ENCODE measurements at regions not wholly inside any gene's neighbourhood (a gene's known extent, or its start where the extent isn't known, plus 50 kb on each side); places are given as distances from the start of the nearest gene placed in this dataset.
"Not testable (repeated sequence)": the region's sequence is repeated elsewhere in the genome, so short reads cannot be mapped to it uniquely, and the experiment has no call there.

GRCh38 chr4:27770895-27771294 is 910.3 kb downstream of the STIM2 start:
- no peak for DNase-seq

DNA sequence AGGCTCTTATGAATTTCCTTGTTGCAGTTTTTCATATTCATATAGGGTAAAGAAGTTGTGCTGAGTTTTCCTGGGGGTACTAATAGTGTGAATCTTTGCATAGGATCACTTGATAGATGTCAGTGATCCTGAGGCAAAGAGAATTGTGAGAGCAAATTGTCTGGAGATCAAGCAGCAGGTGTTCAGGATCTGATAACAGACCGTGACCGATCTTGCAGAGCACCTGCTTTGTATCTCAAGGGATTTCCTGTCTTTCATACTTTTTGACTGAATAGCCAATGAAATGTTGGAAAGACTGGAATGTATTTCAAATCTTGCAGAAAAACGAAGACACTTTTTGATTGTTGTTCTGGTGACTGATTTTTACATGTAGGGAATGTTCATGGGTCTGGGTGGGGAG is 914.5 kb downstream of the STIM2 start:
- DNase-seq, result no peak

DNA sequence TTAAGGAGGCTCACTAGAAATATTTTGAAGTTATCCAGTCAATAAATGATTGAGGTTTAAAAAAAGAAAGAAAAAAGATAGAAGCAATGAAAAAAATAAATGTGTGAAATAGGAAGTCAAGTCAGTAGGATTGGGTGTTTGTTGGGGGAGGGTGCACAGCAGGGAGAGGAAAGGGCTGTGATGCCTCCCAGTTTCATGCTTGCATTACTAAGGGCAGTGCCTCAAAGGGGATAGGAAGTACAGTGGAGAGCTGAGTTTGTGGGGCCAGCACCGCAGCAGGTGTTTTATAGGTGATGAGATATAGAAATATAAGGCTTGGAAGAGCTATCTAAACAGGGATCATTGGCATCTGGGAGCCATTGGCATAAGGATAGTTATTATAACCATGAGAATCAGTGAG is 919.2 kb downstream of the STIM2 start:
- no peak for DNase-seq

DNA sequence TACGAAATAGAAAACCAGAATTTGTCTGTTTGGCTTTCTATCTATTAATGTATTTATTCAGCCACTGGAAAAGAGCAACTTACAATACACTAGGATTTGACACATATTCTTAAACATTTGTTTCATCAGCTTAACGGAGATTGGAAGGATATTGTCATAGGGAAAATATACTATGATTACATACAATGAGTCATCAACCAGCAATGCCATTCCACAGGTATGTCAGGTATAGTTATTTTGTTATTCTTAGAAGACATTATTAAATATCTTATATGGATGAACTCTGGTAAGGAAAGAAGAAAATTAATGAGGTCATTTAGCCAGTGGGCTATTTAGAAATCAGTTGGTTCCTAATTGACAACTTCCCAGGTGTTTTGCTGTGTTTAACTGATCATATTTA is 926.6 kb downstream of the STIM2 start:
- no peak for DNase-seq

GRCh38 chr4:27789773-27790172 is 929.1 kb downstream of the STIM2 start:
- no peak for DNase-seq

DNA sequence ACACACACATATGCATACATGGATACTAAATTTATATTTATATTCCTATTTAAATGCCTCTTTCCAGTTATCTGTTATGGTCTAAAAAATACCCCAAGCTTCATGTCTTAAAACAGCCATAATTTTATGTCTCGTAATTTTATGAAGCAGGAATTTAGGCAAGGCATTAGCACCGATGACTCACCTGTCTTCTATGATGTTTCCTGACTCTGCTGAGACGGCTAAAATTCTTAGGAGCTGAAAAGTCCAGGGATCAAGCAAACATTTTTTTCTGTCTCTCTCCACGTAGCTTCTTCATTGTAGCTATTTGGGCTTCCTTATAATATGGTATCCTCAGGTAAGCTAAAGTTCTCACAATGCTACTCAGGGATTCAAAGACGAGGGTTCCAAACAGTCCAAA is 930.3 kb downstream of the STIM2 start:
- DNase-seq, result no peak

GRCh38 chr4:27791640-27792039 is 931.0 kb downstream of the STIM2 start:
- DNase-seq, result no peak

GRCh38 chr4:27807207-27807606 is 946.6 kb downstream of the STIM2 start:
- DNase-seq, result no peak

- no peak for DNase-seq
Measured at GRCh38 chr4:27811948-27812347, 951.3 kb downstream of the STIM2 start.

DNA sequence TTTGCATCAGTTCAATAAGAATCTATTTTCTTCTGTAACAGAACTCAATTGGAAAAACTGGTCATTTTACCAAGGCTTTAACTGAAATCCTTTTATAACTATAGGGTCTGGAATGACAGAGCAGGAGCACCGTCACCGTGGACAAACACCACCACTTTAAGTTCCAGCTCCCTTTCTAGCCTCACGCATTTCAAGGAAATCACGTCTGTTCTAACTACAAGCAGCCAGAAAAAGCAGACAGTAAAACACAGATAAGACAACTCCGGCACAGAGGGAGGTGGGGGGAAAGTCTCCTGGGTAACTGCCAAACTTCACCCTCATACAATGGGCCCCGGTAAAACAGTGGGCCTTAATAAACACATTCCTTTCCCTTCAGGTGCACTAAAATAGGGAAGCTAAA is 952.6 kb downstream of the STIM2 start:
- not testable (repeated sequence) for DNase-seq

GRCh38 chr4:27813699-27814425 is 953.2 kb downstream of the STIM2 start:
- not testable (repeated sequence) for DNase-seq

DNA sequence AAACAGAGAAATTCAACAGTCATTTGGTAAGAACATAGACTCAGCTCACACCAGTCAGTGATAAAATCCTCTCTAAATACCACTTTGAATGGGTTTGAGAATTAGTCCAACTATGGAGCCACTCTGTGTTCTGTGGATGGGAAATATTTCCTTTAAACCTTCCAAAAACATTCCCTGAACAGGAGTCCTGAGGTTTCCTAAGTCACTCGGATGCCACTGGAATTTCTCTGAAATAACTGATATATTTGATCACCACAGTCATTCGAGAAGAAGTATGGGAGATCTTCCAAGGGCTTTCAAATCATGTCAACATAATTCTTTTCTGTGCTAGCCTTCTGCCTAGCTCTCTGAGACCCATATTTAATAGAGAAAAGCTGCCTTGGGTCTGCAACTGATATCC is 958.6 kb downstream of the STIM2 start:
- DNase-seq, result no peak

- no peak for DNase-seq
Measured at GRCh38 chr4:27828843-27829242, 968.2 kb downstream of the STIM2 start.

DNA sequence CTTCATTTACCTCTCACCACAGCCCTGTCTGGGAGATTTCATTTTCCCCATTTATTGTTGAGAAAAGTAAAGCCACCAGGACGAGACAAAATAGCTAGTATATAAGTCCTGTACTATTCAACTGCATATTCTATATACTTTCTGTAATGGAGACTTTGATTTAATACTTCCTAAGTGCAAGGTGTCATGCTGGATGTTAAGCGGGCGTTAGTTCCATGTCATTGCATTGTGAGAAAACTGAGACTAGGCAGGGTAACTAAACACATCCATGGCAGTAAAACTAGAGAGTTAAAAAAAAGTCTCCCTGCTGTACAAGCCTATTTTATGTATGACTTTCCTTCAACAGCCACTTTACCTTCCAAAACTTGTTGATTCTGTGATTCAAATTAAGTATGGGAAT is 969.6 kb downstream of the STIM2 start:
- DNase-seq, result no peak

DNA sequence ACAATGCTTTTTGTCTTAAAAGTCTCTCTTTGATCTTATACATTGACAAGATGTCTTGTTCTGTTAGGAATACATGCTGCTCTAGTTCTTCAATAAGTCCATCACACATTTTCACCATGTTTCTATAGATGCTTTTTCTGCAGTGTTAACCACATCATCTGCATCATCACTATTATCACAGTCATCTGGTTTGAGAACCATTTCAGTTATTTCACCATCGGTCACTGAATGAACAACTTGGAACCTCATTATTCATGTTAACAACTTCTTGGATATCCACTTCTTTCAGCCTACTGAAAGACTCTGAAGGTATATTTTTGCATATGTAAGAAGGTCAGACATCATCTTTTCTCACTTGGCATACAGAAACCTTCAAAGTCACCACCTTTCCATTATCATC is 975.2 kb downstream of the STIM2 start:
- no peak for DNase-seq

GRCh38 chr4:27836523-27836922 is 975.9 kb downstream of the STIM2 start:
- no peak for DNase-seq

DNA sequence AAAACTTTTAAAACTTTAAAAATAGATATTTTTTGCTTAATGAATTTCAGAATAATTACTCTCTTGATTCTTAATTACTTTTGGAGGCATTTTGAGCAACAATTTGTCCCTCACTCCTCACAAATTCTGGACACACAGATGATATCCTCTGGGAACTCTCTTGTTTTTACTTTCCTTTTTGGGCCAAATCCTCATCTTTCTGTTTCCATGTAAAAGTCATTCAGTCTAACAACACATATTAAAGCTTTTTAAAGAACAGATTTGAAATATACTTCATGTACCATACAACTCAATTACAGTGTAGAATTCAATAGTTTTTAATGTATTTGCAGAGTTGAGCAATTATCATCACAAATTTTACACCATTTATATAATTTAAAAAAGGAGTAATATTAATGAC is 983.1 kb downstream of the STIM2 start:
- DNase-seq, result no peak

- no peak for DNase-seq
Measured at GRCh38 chr4:27844376-27844775, 983.7 kb downstream of the STIM2 start.

DNA sequence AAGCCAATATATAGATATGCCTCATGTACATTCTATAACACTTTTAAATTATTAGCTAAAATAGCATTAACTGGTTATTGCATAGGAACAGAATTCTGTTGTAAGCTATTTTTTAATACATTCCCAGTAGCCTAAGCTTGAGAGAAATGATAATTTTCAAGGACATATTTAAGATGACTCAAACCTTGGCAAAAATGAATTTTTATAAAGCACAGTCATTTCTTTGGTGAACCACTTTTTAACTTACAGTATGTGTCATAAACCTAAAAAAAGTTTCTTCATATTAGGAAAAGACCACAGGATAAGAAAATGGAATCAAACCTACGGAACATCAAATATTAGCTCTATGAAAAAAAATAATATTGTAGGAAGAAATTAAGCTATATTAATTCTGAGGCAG is 986.3 kb downstream of the STIM2 start:
- no peak for DNase-seq

GRCh38 chr4:27861381-27861787 is 1000.7 kb downstream of the STIM2 start:
- no peak for DNase-seq

GRCh38 chr4:27861802-27862201 is 1001.2 kb downstream of the STIM2 start:
- DNase-seq, result no peak

- no peak for DNase-seq
Measured at GRCh38 chr4:27873596-27873995, 1013.0 kb downstream of the STIM2 start.

DNA sequence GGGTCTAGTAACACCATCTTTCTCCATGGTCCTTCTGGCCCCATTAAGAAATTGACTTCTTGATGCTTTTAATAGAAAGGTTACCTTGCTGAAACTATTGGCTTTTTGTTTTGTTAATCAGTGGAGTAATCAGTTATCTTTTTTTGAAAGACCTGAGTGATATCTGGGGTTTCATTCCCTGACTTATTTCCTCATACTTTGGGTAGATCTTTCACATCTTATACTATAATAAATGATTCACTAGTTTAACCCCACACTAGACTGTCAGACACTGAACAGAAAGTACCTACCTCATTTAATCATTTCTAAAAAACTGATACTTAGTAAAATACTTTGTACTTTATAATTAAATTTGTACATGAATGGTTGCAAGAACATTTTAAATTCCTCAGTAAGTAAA is 1021.1 kb downstream of the STIM2 start:
- no peak for DNase-seq

DNA sequence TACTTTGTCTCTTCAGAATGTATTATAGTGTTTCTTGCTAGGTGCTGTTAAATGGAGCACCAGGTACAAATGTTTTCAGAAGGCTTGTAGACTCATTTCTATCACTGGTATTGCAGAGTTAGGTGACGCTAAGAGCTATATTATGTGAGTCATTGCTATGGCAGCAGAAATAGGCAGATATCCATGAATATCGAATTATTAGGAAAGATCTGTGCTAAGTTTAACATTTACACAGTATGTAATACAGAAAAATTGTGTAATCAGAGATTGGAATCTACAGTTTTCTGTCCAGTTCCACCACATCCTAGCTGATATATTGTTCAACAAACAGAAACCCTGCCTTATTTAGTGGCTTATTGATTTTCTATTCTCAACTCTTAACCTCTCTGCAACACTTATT is 1025.5 kb downstream of the STIM2 start:
- DNase-seq, result no peak

- DNase-seq, result no peak
Measured at GRCh38 chr4:27887646-27888045, 1027.0 kb downstream of the STIM2 start.

- no peak for DNase-seq
Measured at GRCh38 chr4:27888505-27888904, 1027.9 kb downstream of the STIM2 start.
